22Rv1 (cell line): ENCODE measurements at regions not wholly inside any gene's neighbourhood (a gene's known extent, or its start where the extent isn't known, plus 50 kb on each side); places are given as distances from the start of the nearest gene placed in this dataset.

ENCODE experiments used
- CTCF ChIP-seq: fragments of 450-650 bp; IDR thresholded peaks from 2 replicates; pipeline ENCODE4 v1.5.1; 2017; ENCODE audit warnings: mild to moderate bottlenecking
- ZFX ChIP-seq: fragments of 450-650 bp; IDR thresholded peaks from 2 replicates; pipeline ENCODE4 v1.6.1; 2017; ENCODE audit warnings: antibody characterized with exemption, borderline replicate concordance

- no peak for TF ChIP-seq CTCF
- no peak for TF ChIP-seq ZFX
These were observed 264.3 kb upstream of the NOCT start for GRCh38 chr4:138751309-138751708.
